Neutrophil (primary cell): ENCODE measurements at regions not wholly inside any gene's neighbourhood (a gene's known extent, or its start where the extent isn't known, plus 50 kb on each side); places are given as distances from the start of the nearest gene placed in this dataset.

ENCODE experiments used
- H3K27ac ChIP-seq: fragments of 200-600 bp; sonication (generic); 2 replicates; pipeline ENCODE4 v1.5.1; 2016; ENCODE audit warnings: mild to moderate bottlenecking, moderate library complexity
- H3K27me3 ChIP-seq: fragments of 200-600 bp; sonication (generic); 2 replicates; pipeline ENCODE4 v1.6.0; 2016; ENCODE audit warnings: mild to moderate bottlenecking
- H3K36me3 ChIP-seq: fragments of 200-600 bp; sonication (generic); 2 replicates; pipeline ENCODE4 v1.5.1; 2017
- H3K4me1 ChIP-seq, 2 experiments: fragments of 200-600 bp in 1 of 2; sonication (generic) in 1 of 2; 1 replicate in 1 of 2; 2 replicates in 1 of 2; pipeline versions ENCODE4 v1.5.1 to v1.6.1; 2013 to 2016; ENCODE audit warnings: low read depth in 1 of 2, low read length in 1 of 2, mild to moderate bottlenecking in 1 of 2, moderate library complexity in 1 of 2; ENCODE audit not compliant: control insufficient read depth in 1 of 2, insufficient read depth in 1 of 2
- H3K4me3 ChIP-seq, 2 experiments: fragments of 200-600 bp in 1 of 2; sonication (generic) in 1 of 2; 1 replicate in 1 of 2; 2 replicates in 1 of 2; pipeline ENCODE4 v1.5.1; 2013 to 2016; ENCODE audit warnings: low read depth in 1 of 2, low read length in 1 of 2, mild to moderate bottlenecking in 1 of 2, moderate library complexity in 1 of 2
- H3K9me3 ChIP-seq: fragments of 200-600 bp; sonication (generic); 2 replicates; pipeline ENCODE4 v1.5.1; 2016
- CTCF ChIP-seq: fragments of 200-600 bp; sonication (generic); IDR thresholded peaks from 2 replicates; pipeline ENCODE4 v1.5.1; 2016; ENCODE audit warnings: antibody characterized with exemption

DNA sequence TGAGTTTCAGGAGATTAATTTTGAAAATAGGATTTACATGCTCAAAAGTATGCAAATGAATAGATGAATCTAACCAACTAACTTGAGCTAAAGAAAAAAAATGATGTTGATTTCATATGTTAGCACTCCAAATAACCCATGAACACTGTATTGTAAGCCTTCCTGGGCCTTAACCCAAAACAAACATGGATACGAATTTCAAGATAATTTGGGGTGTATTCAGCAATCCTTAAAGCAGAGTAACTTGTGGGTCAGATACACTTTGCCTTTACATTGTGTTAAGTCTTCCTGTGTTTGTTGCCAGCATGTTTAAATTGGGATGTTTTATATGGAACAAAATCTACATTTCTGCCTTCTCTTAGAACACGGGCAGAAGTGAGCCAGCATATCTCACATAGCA lies 124.2 kb upstream of the WDR11 start:
- Histone ChIP-seq H3K27me3 (no peaks in the 10 kb centered on the region), H3K4me3 (no peak overlapping the region), H3K9me3 (no peaks in the 10 kb centered on the region), H3K4me1 (no peaks in the 10 kb centered on the region), H3K36me3 (no peaks in the 10 kb centered on the region), H3K27ac (no peak overlapping the region)
- TF ChIP-seq CTCF: no peak

- H3K4me3 ChIP-seq: no peak overlapping the region
- no peaks in the 10 kb centered on the region for H3K9me3 ChIP-seq
- H3K27ac ChIP-seq: no peak overlapping the region
- no peaks in the 10 kb centered on the region for H3K4me1 ChIP-seq
- TF ChIP-seq CTCF: no peak
- H3K36me3 ChIP-seq: no peaks in the 10 kb centered on the region
- no peaks in the 10 kb centered on the region for H3K27me3 ChIP-seq
Measured at GRCh38 chr10:120729547-120729946, 121.6 kb upstream of the WDR11 start.

GRCh38 chr10:120732067-120732466 lies 119.1 kb upstream of the WDR11 start:
- no peaks in the 10 kb centered on the region for H3K9me3 ChIP-seq
- H3K27me3 ChIP-seq: no peaks in the 10 kb centered on the region
- H3K4me1 ChIP-seq: no peaks in the 10 kb centered on the region
- no peak for TF ChIP-seq CTCF
- no peak overlapping the region for H3K27ac ChIP-seq
- no peaks in the 10 kb centered on the region for H3K36me3 ChIP-seq
- no peak overlapping the region for H3K4me3 ChIP-seq

DNA sequence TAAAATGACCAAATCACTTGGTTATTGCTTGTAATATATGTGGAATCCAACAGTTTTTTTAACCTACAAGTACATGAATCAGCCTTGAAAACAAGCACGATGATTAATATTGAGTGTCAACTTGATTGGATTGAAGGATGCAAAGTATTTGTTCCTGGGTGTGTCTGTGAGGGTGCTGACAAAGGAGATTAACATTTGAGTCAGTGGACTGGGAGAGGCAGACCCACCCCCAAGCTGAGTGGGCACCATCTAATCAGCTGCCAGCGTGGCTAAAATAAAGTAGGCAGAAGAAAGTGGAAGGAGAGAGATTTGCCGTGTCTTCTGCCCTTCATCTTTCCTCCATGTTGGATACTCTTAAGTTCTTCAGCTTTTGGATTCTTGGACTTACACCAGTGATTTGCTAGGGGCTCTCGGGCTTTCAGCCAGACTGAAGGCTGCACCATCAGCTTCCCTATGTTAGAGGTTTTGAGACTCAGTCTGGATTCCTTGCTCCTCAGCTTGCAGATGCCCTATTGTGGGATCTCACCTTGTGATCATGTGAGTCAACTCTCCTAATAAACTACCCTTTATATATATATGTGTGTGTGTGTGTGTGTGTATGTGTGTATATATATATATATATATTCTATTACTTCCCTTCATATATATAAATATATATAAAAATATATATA lies 118.4 kb upstream of the WDR11 start:
- no peaks in the 10 kb centered on the region for H3K4me1 ChIP-seq
- H3K9me3 ChIP-seq: no peaks in the 10 kb centered on the region
- no peaks in the 10 kb centered on the region for H3K27me3 ChIP-seq
- no peak overlapping the region for H3K4me3 ChIP-seq
- H3K36me3 ChIP-seq: no peaks in the 10 kb centered on the region
- H3K27ac ChIP-seq: no peak overlapping the region
- no peak for TF ChIP-seq CTCF

GRCh38 chr10:120734483-120735078 lies 116.6 kb upstream of the WDR11 start:
- H3K9me3 ChIP-seq: no peaks in the 10 kb centered on the region
- H3K4me1 ChIP-seq: no peaks in the 10 kb centered on the region
- TF ChIP-seq CTCF: no peak
- H3K36me3 ChIP-seq: no peaks in the 10 kb centered on the region
- H3K27ac ChIP-seq: no peak overlapping the region
- no peak overlapping the region for H3K4me3 ChIP-seq
- H3K27me3 ChIP-seq: no peaks in the 10 kb centered on the region
